ENCODE measurements at regions not wholly inside any gene's neighbourhood (a gene's known extent, or its start where the extent isn't known, plus 50 kb on each side); places are given as distances from the start of the nearest gene placed in this dataset.

DNA sequence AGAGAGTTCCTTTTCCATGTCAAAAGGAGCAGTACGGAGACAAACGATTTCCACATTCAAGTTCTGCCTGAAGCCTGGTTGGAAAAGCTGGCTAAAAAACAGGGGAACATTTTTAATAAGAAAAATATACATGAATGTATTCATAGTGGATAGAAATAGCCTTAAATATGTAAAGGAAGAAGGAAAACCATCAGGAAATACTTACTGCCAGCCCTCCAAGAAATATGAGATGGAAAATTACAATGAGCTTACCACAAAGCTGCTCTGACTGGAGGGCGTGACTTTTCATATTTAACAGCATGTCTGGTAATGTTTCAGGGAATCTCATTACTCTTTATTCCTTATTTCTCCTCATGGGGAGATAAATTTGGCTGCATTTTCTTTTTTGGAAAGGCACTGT lies 75.9 kb upstream of the ZDHHC17 start:
- H3K4me2 ChIP-seq: no peak overlapping the region
- peaks cover 17% of the 10 kb centered on the region for H3F3A ChIP-seq (ENCODE audit: low read depth)
- Mint-ChIP-seq H3K27ac (no peak overlapping the region), H3K4me3 (no peak overlapping the region), H3K36me3 (peaks cover 3% of the 10 kb centered on the region), H3K9me3 (peaks cover 13% of the 10 kb centered on the region), H3K27me3 (ENCODE audit: insufficient read depth, low read depth) (peaks cover 7% of the 10 kb centered on the region), H3K4me1 (peaks cover 33% of the 10 kb centered on the region)
- no peak overlapping the region for H3K4me3 ChIP-seq
- H3K36me3 ChIP-seq: no peaks in the 10 kb centered on the region
- H3K9ac ChIP-seq: no peak overlapping the region
- no peak for DNase-seq (ENCODE audit: low spot score)
- no peaks in the 10 kb centered on the region for H3K9me3 ChIP-seq (ENCODE audit: low read depth)
- H2AFZ ChIP-seq (replicated peaks): peak overlapping the region; percentile 4
- no peaks in the 10 kb centered on the region for H4K20me1 ChIP-seq (ENCODE audit: low read depth)
- H3K79me2 ChIP-seq (ENCODE audit: low read depth): no peaks in the 10 kb centered on the region
- H3K27ac ChIP-seq: no peak overlapping the region
- H3K27me3 ChIP-seq: no peaks in the 10 kb centered on the region
- no peak for TF ChIP-seq EZH2phosphoT487 (IDR thresholded peaks at IDR 0.05)
- H3K4me1 ChIP-seq: peaks cover 17% of the 10 kb centered on the region

DNA sequence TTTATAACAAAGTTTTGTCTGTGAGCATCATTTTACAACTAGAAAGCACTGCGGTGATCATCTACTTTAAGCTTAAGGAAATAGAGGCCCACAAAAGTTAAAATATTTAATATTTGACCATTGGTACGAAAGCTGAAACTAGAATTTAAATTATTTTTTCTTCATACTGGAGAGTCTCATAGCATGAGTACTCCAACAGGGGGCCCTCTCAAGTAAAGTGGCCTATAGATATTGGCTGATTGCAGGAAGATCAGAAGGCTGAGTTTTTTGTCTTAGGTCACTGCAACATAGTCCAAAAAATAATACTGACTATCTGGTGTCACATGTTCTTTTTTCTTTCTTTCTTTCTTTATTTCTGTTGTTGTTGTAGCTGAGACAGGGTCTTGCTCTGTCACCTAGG lies 75.3 kb upstream of the ZDHHC17 start:
- Histone ChIP-seq H3K9ac (no peak overlapping the region), H3K27me3 (no peaks in the 10 kb centered on the region), H4K20me1 (ENCODE audit: low read depth) (no peaks in the 10 kb centered on the region), H3K79me2 (ENCODE audit: low read depth) (no peaks in the 10 kb centered on the region), H3K27ac (no peak overlapping the region), H3K4me3 (no peak overlapping the region), H3K4me1 (peaks cover 23% of the 10 kb centered on the region), H3K4me2 (no peak overlapping the region), H2AFZ (replicated peaks) (no peak overlapping the region), H3F3A (ENCODE audit: low read depth) (peaks cover 18% of the 10 kb centered on the region), H3K9me3 (ENCODE audit: low read depth) (no peaks in the 10 kb centered on the region), H3K36me3 (no peaks in the 10 kb centered on the region)
- Mint-ChIP-seq H3K4me1 (peaks cover 39% of the 10 kb centered on the region), H3K4me3 (no peak overlapping the region), H3K27me3 (ENCODE audit: insufficient read depth, low read depth) (peaks cover 7% of the 10 kb centered on the region), H3K36me3 (peaks cover 3% of the 10 kb centered on the region), H3K27ac (no peak overlapping the region), H3K9me3 (peaks cover 13% of the 10 kb centered on the region)
- no peak for DNase-seq (ENCODE audit: low spot score)
- TF ChIP-seq, protein P1, sequence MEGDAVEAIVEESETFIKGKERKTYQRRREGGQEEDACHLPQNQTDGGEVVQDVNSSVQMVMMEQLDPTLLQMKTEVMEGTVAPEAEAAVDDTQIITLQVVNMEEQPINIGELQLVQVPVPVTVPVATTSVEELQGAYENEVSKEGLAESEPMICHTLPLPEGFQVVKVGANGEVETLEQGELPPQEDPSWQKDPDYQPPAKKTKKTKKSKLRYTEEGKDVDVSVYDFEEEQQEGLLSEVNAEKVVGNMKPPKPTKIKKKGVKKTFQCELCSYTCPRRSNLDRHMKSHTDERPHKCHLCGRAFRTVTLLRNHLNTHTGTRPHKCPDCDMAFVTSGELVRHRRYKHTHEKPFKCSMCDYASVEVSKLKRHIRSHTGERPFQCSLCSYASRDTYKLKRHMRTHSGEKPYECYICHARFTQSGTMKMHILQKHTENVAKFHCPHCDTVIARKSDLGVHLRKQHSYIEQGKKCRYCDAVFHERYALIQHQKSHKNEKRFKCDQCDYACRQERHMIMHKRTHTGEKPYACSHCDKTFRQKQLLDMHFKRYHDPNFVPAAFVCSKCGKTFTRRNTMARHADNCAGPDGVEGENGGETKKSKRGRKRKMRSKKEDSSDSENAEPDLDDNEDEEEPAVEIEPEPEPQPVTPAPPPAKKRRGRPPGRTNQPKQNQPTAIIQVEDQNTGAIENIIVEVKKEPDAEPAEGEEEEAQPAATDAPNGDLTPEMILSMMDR (IDR thresholded peaks at IDR 0.05): peak; percentile 57
- no peak for TF ChIP-seq EZH2phosphoT487 (IDR thresholded peaks at IDR 0.05)

DNA sequence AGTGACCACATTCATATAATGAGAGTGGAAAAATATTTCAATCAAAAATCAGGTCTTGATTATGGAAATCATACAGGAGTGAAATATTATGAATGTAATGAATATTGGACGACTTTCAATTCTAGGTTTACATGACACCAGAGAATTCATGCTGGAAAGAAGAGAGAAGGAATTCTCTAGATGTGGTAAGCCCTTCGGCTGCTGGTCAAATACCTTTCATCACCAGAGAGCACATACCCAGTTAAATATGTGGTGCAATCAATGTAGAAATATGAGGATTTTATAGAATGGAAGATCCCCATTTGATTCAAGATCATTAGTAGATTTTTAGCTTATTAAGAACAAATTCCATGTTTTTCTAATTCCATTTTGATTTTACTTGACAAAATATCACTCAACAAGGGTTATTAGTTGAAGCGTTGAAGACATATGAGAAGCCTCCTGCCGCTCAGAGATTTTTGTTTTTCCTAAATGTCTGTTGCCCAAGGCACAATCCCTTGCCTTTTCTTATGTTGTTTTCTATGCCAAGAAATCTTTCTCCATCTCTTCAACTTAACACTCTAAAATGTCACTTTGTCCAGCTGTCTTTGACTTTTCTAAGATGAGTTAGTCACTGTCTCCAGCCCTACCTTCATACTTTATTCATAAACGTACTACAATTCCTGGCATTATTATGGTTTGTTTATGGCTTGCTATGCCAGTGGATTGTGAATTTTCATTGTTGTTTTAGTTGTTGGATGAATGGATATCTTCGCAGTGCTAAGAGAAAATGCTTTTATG lies 72.8 kb upstream of the ZDHHC17 start:
- Histone ChIP-seq H3K9me3 (ENCODE audit: low read depth) (no peaks in the 10 kb centered on the region), H3K36me3 (no peaks in the 10 kb centered on the region), H3K27ac (no peak overlapping the region), H3K4me2 (no peak overlapping the region), H3K79me2 (ENCODE audit: low read depth) (no peaks in the 10 kb centered on the region), H3F3A (ENCODE audit: low read depth) (peaks cover 18% of the 10 kb centered on the region), H3K27me3 (no peaks in the 10 kb centered on the region), H3K9ac (no peak overlapping the region), H3K4me3 (no peak overlapping the region), H2AFZ (replicated peaks) (no peak overlapping the region), H4K20me1 (ENCODE audit: low read depth) (no peaks in the 10 kb centered on the region), H3K4me1 (peaks cover 16% of the 10 kb centered on the region)
- DNase-seq (ENCODE audit: low spot score): no peak
- Mint-ChIP-seq H3K9me3 (peaks cover 13% of the 10 kb centered on the region), H3K4me1 (peaks cover 36% of the 10 kb centered on the region), H3K4me3 (no peak overlapping the region), H3K36me3 (peaks cover 5% of the 10 kb centered on the region), H3K27me3 (ENCODE audit: insufficient read depth, low read depth) (peaks cover 7% of the 10 kb centered on the region), H3K27ac (no peak overlapping the region)
- TF ChIP-seq EZH2 (IDR thresholded peaks at IDR 0.05): no peak
- TF ChIP-seq EZH2phosphoT487 (IDR thresholded peaks at IDR 0.05): no peak
- TF ChIP-seq, protein P1 (IDR thresholded peaks at IDR 0.05): no peak

DNA sequence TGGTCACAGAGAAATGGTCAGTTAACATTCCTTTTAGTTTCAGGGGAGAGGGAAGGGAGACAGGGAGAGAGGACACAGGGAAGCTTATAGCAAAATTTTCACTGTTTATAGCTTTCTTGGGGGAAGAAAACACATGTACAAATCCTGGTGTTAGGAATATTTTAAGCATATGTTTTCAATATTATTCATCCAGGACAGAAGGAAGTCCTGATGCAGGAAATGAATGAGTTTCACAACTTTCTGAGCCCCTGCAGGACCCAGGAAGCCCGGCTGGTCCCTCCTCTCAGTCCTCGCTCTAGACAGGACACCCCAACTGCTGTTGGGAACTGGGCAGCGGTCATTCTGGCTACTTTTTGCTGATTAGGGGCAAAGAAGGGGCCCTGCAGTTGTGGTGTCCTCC lies 71.1 kb upstream of the ZDHHC17 start:
- Histone ChIP-seq H3K27ac (peak overlapping the region; percentile 23), H3K4me2 (peak overlapping the region; percentile 40), H3K4me3 (no peak overlapping the region), H3K36me3 (no peaks in the 10 kb centered on the region), H3K9me3 (ENCODE audit: low read depth) (no peaks in the 10 kb centered on the region), H3K27me3 (no peaks in the 10 kb centered on the region), H3K4me1 (peaks cover 30% of the 10 kb centered on the region), H3K79me2 (ENCODE audit: low read depth) (no peaks in the 10 kb centered on the region), H2AFZ (replicated peaks) (peak overlapping the region; percentile 69), H3F3A (ENCODE audit: low read depth) (peaks cover 18% of the 10 kb centered on the region), H4K20me1 (ENCODE audit: low read depth) (no peaks in the 10 kb centered on the region), H3K9ac (no peak overlapping the region)
- peak overlapping the region; percentile 74 for H3K27ac Mint-ChIP-seq
- DNase-seq (ENCODE audit: low spot score): no peak
- H3K36me3 Mint-ChIP-seq: peaks cover 5% of the 10 kb centered on the region
- H3K4me3 Mint-ChIP-seq: no peak overlapping the region
- peaks cover 7% of the 10 kb centered on the region for H3K27me3 Mint-ChIP-seq (ENCODE audit: insufficient read depth, low read depth)
- TF ChIP-seq EZH2 (IDR thresholded peaks at IDR 0.05) (no peak), EZH2phosphoT487 (IDR thresholded peaks at IDR 0.05) (no peak)
- TF ChIP-seq, protein P1 (IDR thresholded peaks at IDR 0.05): no peak
- H3K9me3 Mint-ChIP-seq: peaks cover 13% of the 10 kb centered on the region
- peaks cover 46% of the 10 kb centered on the region for H3K4me1 Mint-ChIP-seq
